ENCODE measurements at regions not wholly inside any gene's neighbourhood (a gene's known extent, or its start where the extent isn't known, plus 50 kb on each side); places are given as distances from the start of the nearest gene placed in this dataset.

DNA sequence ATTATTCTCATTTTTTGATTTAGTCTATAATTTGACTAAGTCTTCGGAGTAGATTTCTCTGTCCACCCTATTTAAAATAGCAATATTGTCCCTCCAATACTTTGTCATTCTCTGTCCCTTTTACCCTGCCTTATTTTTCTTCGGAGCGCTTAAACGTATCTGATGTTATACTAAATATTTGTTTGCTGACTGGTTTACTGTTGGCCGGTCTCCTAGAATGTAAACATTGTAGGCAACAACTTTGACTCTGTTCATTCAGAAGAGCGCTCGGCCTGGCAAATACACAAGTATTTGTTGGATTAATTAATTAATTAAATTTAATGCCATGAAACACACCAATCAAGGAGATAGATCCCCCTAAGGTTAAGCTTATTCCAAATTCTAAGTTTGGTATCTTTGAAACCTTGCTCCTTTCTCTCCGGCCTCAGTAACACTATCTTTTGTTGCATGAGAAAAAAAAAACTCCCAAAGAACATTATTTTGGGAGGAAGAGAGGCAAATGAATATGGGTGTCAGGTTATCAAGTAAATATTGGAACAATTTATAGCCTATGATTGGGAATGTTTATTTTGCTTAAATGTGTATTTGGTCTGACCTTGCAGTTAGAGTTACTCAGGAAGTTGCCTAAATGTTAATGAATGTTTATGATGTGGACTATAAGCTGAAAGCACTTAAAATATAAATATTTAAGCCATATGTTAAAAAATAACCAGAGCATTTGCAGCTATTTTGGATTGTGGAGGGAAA lies 231.1 kb downstream of the SOX4 start:
- no peak for DNase-seq

DNA sequence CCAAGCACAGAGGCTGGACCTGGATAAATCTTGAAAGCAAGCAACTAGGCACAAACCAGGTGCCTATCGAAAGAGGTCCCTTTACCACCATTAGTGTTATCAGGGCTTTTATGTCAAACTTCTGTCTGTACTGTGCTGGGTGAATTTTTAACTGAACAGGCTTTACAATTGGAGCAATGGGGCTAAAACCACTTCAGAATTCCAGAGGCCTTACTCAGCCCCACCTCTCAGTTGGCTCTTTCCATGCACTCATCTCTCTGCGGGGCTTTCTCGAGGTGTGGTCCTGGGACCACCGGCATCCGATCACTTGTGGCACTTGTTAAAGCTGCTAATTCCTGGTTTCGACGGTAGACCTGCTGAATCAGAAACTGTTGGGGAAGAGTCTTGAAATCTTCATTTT lies 232.5 kb downstream of the SOX4 start:
- no peak for DNase-seq

DNA sequence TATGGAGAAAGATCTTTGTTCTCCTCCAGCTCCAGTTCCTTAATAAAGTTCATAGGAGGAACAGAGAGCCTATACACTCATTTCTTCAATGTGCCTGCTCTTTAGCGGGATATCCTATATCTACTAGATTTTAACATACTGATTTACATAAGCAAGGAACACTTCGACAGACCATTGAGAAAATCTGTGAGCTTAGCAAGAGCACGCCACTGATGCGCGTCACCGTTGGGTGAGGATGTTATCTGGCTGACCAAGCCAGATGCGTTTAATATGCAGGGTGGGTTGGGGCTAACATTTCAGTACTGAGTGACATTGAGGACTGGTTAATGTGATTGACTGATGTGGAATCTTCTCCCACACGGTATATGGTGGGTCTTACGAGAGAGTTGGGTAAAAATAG lies 233.4 kb downstream of the SOX4 start:
- DNase-seq = no peak

DNA sequence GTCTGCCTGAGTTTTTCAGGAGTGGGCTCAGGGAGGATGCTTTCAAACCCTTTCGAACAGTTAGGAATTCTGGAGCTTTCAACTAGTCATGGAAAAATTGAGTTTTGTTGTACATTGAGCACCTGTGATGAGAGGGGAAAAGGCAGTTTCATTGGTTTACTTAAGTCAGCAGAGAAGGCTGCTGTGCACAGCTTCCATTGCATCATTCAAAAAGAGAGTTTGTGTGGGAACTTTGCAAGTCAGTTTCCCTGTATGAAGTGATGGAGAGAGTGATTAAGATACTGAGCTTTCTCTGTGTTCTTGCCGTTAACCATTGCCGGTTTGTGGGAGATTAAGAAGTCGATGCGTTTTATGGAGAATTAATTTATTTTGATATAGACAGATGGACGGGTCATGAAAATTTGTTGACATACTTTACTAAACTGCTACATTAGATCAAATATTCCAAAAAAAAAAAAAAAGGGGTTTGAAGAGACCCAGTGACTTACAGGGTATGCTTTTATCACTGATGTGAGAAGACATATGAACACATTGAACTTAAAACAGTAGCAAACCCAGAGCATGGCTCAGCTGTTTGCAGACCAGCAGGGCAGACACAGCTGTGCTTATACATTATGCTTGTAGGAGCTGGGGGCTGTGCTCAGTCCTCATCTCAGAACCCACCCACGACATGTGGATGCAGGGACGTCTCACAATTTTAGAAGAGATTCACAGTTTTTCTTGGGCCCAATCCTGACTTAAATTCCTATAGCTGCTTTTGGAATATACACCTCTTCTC lies 234.1 kb downstream of the SOX4 start:
- DNase-seq = no peak

GRCh38 chr6:21828704-21829103 lies 235.2 kb downstream of the SOX4 start:
- DNase-seq = no peak

DNA sequence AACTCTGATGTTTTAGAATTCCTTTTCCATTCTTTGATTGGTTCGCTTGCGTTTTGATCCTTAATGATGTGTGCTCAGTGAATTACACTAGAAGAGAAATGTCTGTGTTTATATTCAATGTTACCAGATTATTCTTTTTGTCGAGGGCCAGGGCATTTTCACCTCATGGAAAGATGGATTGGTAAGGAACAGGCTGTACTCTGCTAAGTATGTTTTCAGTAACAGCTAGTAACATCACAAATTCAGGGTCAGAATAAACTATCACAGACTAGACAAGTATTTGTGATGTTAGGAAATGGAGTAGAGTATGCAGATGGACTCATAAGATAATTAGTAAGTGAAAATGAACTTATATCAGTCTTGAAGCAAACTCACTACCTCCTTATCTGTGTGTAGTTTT lies 235.6 kb downstream of the SOX4 start:
- DNase-seq = no peak

GRCh38 chr6:21831521-21832291 lies 238.2 kb downstream of the SOX4 start:
- DNase-seq = no peak

GRCh38 chr6:21836277-21836676 lies 242.7 kb downstream of the SOX4 start:
- DNase-seq = no peak

DNA sequence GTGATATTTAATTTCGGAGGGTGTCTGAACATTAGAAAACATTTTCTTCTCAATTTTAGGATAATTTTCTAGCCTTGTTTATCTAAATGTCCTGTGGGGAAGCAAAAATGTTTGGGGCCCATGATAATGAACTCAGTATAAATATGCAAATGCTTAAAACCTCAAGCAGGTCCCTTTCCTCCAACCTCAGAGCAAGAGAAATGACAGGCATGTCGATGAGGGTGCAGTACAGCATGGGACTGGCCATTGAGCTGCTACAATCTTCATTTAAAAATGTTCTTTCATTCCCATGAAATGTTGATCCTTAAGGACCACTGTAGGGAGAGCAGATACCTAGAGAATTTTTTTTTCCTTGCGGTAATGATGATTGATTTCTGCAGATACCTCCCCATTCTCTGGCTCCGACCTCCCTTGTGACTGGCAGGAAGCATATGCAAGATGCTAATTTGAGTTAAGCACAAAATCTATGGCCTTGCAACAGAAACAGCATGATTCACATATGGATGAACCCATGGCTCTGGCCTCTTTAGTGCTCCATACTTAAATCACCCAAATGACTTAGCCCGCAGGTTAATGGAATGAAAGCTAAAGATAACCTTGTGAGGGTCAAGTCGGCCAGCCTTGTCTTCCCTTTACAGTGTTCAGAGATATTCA lies 243.3 kb downstream of the SOX4 start:
- no peak for DNase-seq

DNA sequence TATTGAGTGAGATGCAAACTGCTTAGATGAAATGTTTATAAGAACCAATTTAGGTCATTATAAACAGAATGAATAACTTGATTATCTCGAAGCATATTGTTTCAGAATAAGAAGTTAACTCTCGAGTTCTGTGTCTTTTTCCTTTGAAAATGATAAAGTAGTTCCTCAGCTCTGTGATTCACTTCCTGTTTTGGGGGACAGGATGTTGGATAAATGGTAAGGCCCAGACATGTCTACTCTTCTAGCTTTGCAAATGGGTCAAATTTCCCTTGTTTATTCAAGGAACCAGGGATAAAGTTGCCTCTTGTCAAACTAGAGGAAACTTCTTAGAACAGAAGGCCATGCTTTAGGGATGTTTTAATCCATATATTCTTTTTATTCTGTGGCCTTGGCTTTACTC lies 246.9 kb downstream of the SOX4 start:
- DNase-seq = no peak

DNA sequence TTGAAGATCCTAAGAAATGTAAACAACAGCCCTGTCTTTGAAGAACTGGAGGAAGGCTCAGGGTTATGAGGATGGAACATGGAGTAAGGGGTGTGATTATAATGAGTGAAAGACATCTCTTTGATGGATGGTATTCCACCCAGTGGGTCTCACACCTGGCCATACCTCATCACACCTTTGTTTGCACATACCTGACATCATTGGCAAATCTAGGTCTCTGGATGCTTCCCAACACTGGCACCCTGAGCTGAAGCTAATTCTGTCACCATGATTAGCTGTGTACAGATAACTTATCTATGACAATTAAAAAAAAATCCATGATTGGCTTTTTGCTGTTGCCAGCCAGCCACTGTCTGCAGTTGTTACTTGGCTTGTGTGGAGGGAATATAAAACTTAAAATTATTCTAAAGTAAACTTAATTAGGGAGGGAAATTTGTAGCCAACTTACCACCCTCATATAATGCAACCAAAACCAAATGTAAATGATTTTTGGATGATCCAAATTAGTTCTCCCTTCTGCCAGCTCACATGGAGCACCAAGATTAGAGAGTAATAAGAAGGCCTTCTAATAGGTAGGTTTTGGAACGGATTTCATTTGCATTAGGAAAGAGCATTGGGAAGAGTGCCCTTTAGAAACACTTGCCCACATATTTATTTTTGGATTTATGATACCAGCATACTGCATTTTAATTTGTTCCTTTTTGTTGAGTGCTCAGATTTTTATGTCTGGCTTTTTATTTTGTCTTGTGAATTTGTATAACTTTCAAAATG lies 249.5 kb downstream of the SOX4 start:
- no peak for DNase-seq

- no peak for DNase-seq
Observed at GRCh38 chr6:21844120-21844917, 250.8 kb downstream of the SOX4 start.

- no peak for DNase-seq
Observed at GRCh38 chr6:21845018-21845417, 251.5 kb downstream of the SOX4 start.

- no peak for DNase-seq
Observed at GRCh38 chr6:21845439-21846140, 252.0 kb downstream of the SOX4 start.

- DNase-seq = no peak
Observed at GRCh38 chr6:21846541-21847451, 253.2 kb downstream of the SOX4 start.

- no peak for DNase-seq
Observed at GRCh38 chr6:21847711-21848480, 254.3 kb downstream of the SOX4 start.

DNA sequence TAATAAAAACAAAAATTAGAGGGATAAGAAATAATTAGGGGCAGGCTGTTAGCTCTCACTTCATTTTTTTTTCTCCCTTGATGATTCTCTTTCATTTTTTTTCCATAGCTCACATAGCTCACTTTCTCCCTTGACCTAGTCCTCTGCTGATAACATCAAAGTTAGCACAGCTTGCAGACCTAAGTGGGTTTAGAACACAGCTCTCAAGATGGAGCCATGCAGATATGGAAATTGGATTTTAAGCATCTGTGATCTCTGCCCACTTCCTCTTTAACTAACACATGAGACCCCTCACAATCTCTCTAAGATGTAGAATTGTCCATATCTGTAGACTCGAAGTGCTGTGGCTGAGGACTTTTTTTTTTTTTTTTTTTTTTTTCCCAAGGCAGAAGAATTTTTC lies 257.1 kb downstream of the SOX4 start:
- no peak for DNase-seq

GRCh38 chr6:21855811-21856455 lies 262.4 kb downstream of the SOX4 start:
- DNase-seq = peak; percentile 51
